H9 (cell line): ENCODE measurements at regions not wholly inside any gene's neighbourhood (a gene's known extent, or its start where the extent isn't known, plus 50 kb on each side); places are given as distances from the start of the nearest gene placed in this dataset.

ENCODE experiments used
- DNase-seq: peaks from one replicate; pipeline ENCODE4 v3.0.0-alpha.2; 2017
- H2AFZ ChIP-seq: one replicate; pipeline ENCODE4 v1.6.1; 2013; ENCODE audit warnings: mild to moderate bottlenecking, low read length, control low read depth, moderate library complexity
- H2AK5ac ChIP-seq: 2 replicates; pipeline ENCODE4 v1.6.1; 2013; ENCODE audit warnings: low read length, control low read depth, mixed read lengths; ENCODE audit not compliant: insufficient read length
- H2BK120ac ChIP-seq: one replicate; pipeline ENCODE4 v1.6.1; 2013; ENCODE audit warnings: low read depth, mild to moderate bottlenecking, low read length, control low read depth, inconsistent platforms; ENCODE audit not compliant: poor library complexity, severe bottlenecking
- H2BK12ac ChIP-seq: 2 replicates; pipeline ENCODE4 v1.6.1; 2013; ENCODE audit warnings: low read length, control low read depth, mixed read lengths, low read depth; ENCODE audit not compliant: insufficient read length
- H2BK15ac ChIP-seq: 2 replicates; pipeline ENCODE4 v1.6.1; 2013; ENCODE audit warnings: low read depth, low read length, control low read depth
- H2BK20ac ChIP-seq: one replicate; pipeline ENCODE4 v1.6.1; 2013; ENCODE audit warnings: low read depth, mild to moderate bottlenecking, low read length, control low read depth, inconsistent platforms; ENCODE audit not compliant: poor library complexity, severe bottlenecking
- H2BK5ac ChIP-seq: 2 replicates; pipeline ENCODE4 v1.6.1; 2013; ENCODE audit warnings: low read length, control low read depth, mixed read lengths; ENCODE audit not compliant: insufficient read length
- H3K14ac ChIP-seq: 2 replicates; pipeline ENCODE4 v1.6.1; 2013; ENCODE audit warnings: low read length, control low read depth; ENCODE audit not compliant: insufficient read depth
- H3K18ac ChIP-seq: 2 replicates; pipeline ENCODE4 v1.6.1; 2013; ENCODE audit warnings: low read depth, mild to moderate bottlenecking, mixed read lengths, low read length, control low read depth; ENCODE audit not compliant: insufficient read length
- H3K23ac ChIP-seq: 2 replicates; pipeline ENCODE4 v1.6.1; 2013; ENCODE audit warnings: low read length, control low read depth, mixed read lengths, low read depth; ENCODE audit not compliant: insufficient read length
- H3K23me2 ChIP-seq: 2 replicates; pipeline ENCODE4 v1.6.1; 2013; ENCODE audit warnings: low read depth, mild to moderate bottlenecking, mixed read lengths, low read length, control low read depth; ENCODE audit not compliant: insufficient read length, poor library complexity, severe bottlenecking
- H3K27ac ChIP-seq: 2 replicates; pipeline ENCODE4 v1.5.1; 2013; ENCODE audit warnings: low read length, control low read depth, mixed read lengths, low read depth; ENCODE audit not compliant: insufficient read length
- H3K27me3 ChIP-seq: 2 replicates; pipeline ENCODE4 v1.6.1; 2013; ENCODE audit warnings: low read length, control low read depth, inconsistent platforms; ENCODE audit not compliant: insufficient read depth
- H3K4ac ChIP-seq: 2 replicates; pipeline ENCODE4 v1.6.1; 2013; ENCODE audit warnings: low read depth, mild to moderate bottlenecking, control low read depth, inconsistent platforms, low read length, moderate library complexity
- H3K4me1 ChIP-seq: 2 replicates; pipeline ENCODE4 v1.6.1; 2013; ENCODE audit warnings: low read length, control low read depth, inconsistent platforms; ENCODE audit not compliant: insufficient read depth
- H3K4me2 ChIP-seq: 2 replicates; pipeline ENCODE4 v1.6.1; 2013; ENCODE audit warnings: low read length, control low read depth, mixed read lengths; ENCODE audit not compliant: insufficient read length, insufficient read depth
- H3K56ac ChIP-seq: 2 replicates; pipeline ENCODE4 v1.6.1; 2013; ENCODE audit warnings: low read depth, mild to moderate bottlenecking, mixed read lengths, low read length, control low read depth; ENCODE audit not compliant: insufficient read length
- H3K79me1 ChIP-seq: 2 replicates; pipeline ENCODE4 v1.6.1; 2013; ENCODE audit warnings: low read depth, mild to moderate bottlenecking, moderate library complexity, low read length, control low read depth, inconsistent platforms; ENCODE audit not compliant: insufficient read depth, poor library complexity, severe bottlenecking
- H3K79me2 ChIP-seq: 2 replicates; pipeline ENCODE4 v1.6.1; 2013; ENCODE audit warnings: low read length, control low read depth, inconsistent platforms; ENCODE audit not compliant: insufficient read depth
- H3K9ac ChIP-seq: 2 replicates; pipeline ENCODE4 v1.6.1; 2013; ENCODE audit warnings: low read length, control low read depth, mixed read lengths; ENCODE audit not compliant: insufficient read length; ENCODE audit errors: extremely low read depth
- H3K9me3 ChIP-seq: one replicate; pipeline ENCODE4 v1.6.1; 2013; ENCODE audit warnings: low read depth, low read length, inconsistent platforms; ENCODE audit not compliant: control insufficient read depth
- H3T11ph ChIP-seq: one replicate; pipeline ENCODE4 v1.6.1; 2013; ENCODE audit warnings: mild to moderate bottlenecking, low read length, control low read depth, inconsistent platforms
- H4K20me1 ChIP-seq: one replicate; pipeline ENCODE4 v1.6.1; 2013; ENCODE audit not compliant: control insufficient read depth, insufficient read length, insufficient read depth
- H4K5ac ChIP-seq: 2 replicates; pipeline ENCODE4 v1.6.1; 2013; ENCODE audit warnings: low read depth, mild to moderate bottlenecking, mixed read lengths, low read length, control low read depth; ENCODE audit not compliant: insufficient read length
- H4K8ac ChIP-seq: replicated peaks from 2 replicates; pipeline ENCODE4 v1.6.1; 2013; ENCODE audit warnings: low read length, control low read depth, mixed read lengths, low read depth; ENCODE audit not compliant: insufficient read length
- H4K91ac ChIP-seq: 2 replicates; pipeline ENCODE4 v1.6.1; 2013; ENCODE audit warnings: low read depth, mild to moderate bottlenecking, moderate library complexity, mixed read lengths, low read length, control low read depth; ENCODE audit not compliant: insufficient read length
- H3K27ac Mint-ChIP-seq, 3 experiments: 2 replicates in 2 of 3; 3 replicates in 1 of 3; pipeline ENCODE4 v1.8.0; 2020 to 2021; ENCODE audit warnings: mixed read lengths in 3 of 3, mild to moderate bottlenecking in 1 of 3, moderate library complexity in 1 of 3
- H3K27me3 Mint-ChIP-seq: 2 replicates; pipeline ENCODE4 v1.8.0; 2021; ENCODE audit warnings: low read depth, mild to moderate bottlenecking, moderate library complexity, mixed read lengths
- H3K36me3 Mint-ChIP-seq, 3 experiments: 2 replicates in 2 of 3; 3 replicates in 1 of 3; pipeline ENCODE4 v1.8.0; 2020 to 2021; ENCODE audit warnings: low read depth in 3 of 3, mixed read lengths in 3 of 3; ENCODE audit not compliant: insufficient read depth in 1 of 3
- H3K4me1 Mint-ChIP-seq, 2 experiments: 2 replicates each; pipeline ENCODE4 v1.8.0; 2020; ENCODE audit warnings: mixed read lengths in 2 of 2
- H3K4me3 Mint-ChIP-seq, 2 experiments: 2 replicates in 1 of 2; 3 replicates in 1 of 2; pipeline ENCODE4 v1.8.0; 2020 to 2021; ENCODE audit warnings: mild to moderate bottlenecking in 2 of 2, mixed read lengths in 2 of 2, moderate library complexity in 1 of 2
- H3K9me3 Mint-ChIP-seq, 2 experiments: 2 replicates in 1 of 2; 3 replicates in 1 of 2; pipeline ENCODE4 v1.8.0; 2020; ENCODE audit warnings: mild to moderate bottlenecking in 2 of 2, mixed read lengths in 2 of 2, moderate library complexity in 1 of 2
- WGBS: extraction: QIAGEN DNeasy Blood & Tissue Kit; methylation state at CpG from one replicate; pipeline ENCODE4 v1.1.7; 2013; ENCODE audit warnings: missing lambda C conversion rate, low lambda C conversion rate, mixed read lengths; ENCODE audit not compliant: insufficient read length; ENCODE audit errors: extremely low coverage; 5-methylcytosine and 5-hydroxymethylcytosine counted together
- TF ChIP-seq, protein P1 (sequence below): fragments of 200-600 bp; sonication (generic); conservative IDR thresholded peaks from 3 replicates; pipeline ENCODE4 v1.8.0; 2021; ENCODE audit warnings: antibody characterized with exemption, mild to moderate bottlenecking

GRCh38 chr12:60290532-60290931 lies 694.7 kb downstream of the SLC16A7 start:
- Histone ChIP-seq H3K79me1 (no peaks in the 10 kb centered on the region), H3K9ac (no peak overlapping the region), H4K8ac (no peak overlapping the region), H3K79me2 (no peaks in the 10 kb centered on the region), H2BK120ac (no peak overlapping the region), H3K18ac (no peak overlapping the region), H3K23me2 (no peaks in the 10 kb centered on the region), H4K91ac (no peak overlapping the region), H3K4me2 (no peak overlapping the region), H3K56ac (no peak overlapping the region), H2BK15ac (no peak overlapping the region), H3K4me1 (no peaks in the 10 kb centered on the region), H2BK12ac (no peak overlapping the region), H3K4ac (no peak overlapping the region), H2AK5ac (no peak overlapping the region), H2AFZ (no peak overlapping the region), H2BK5ac (no peak overlapping the region), H3K14ac (no peak overlapping the region), H2BK20ac (no peak overlapping the region), H3K27me3 (no peaks in the 10 kb centered on the region), H4K5ac (no peak overlapping the region), H3K27ac (no peak overlapping the region), H3K23ac (no peak overlapping the region), H4K20me1 (no peaks in the 10 kb centered on the region), H3T11ph (no peak overlapping the region), H3K9me3 (no peaks in the 10 kb centered on the region)
- H3K27ac Mint-ChIP-seq, result no peak overlapping the region
- no peak overlapping the region for H3K4me3 Mint-ChIP-seq
- no peak for DNase-seq
- no peaks in the 10 kb centered on the region for H3K27me3 Mint-ChIP-seq
- H3K9me3 Mint-ChIP-seq, result peaks cover 38 to 43% of the 10 kb centered on the region in 2 experiments
- peaks cover 19 to 37% (median 20%) of the 10 kb centered on the region in 3 experiments for H3K36me3 Mint-ChIP-seq
- no peaks in the 10 kb centered on the region for H3K4me1 Mint-ChIP-seq
- no CpG with 5 or more reads among the region's 1 CpG for WGBS
- TF ChIP-seq, protein P1, sequence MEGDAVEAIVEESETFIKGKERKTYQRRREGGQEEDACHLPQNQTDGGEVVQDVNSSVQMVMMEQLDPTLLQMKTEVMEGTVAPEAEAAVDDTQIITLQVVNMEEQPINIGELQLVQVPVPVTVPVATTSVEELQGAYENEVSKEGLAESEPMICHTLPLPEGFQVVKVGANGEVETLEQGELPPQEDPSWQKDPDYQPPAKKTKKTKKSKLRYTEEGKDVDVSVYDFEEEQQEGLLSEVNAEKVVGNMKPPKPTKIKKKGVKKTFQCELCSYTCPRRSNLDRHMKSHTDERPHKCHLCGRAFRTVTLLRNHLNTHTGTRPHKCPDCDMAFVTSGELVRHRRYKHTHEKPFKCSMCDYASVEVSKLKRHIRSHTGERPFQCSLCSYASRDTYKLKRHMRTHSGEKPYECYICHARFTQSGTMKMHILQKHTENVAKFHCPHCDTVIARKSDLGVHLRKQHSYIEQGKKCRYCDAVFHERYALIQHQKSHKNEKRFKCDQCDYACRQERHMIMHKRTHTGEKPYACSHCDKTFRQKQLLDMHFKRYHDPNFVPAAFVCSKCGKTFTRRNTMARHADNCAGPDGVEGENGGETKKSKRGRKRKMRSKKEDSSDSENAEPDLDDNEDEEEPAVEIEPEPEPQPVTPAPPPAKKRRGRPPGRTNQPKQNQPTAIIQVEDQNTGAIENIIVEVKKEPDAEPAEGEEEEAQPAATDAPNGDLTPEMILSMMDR, result no peak
